Activated CD4-positive, alpha-beta T cell treated with anti-CD3 and anti-CD28 coated beads, Interleukin-10, Interleukin-2, amounts not matched to agents 100 ng/mL and 50 ng/mL, durations not matched to agents 16 hours and 8 hours (primary cell): ENCODE measurements at regions not wholly inside any gene's neighbourhood (a gene's known extent, or its start where the extent isn't known, plus 50 kb on each side); places are given as distances from the start of the nearest gene placed in this dataset.

Experiments
- DNase-seq: peaks from one replicate; pipeline ENCODE4 v3.0.0-alpha.2; 2020

GRCh38 chr4:138919094-138919936 lies 96.3 kb upstream of the NOCT start:
- peak; percentile 25 for DNase-seq

GRCh38 chr4:138918169-138918869 lies 97.3 kb upstream of the NOCT start:
- no peak for DNase-seq

- no peak for DNase-seq
Observed at GRCh38 chr4:138916763-138917162, 98.8 kb upstream of the NOCT start.

- DNase-seq, result no peak
Observed at GRCh38 chr4:138915756-138916155, 99.8 kb upstream of the NOCT start.

GRCh38 chr4:138912704-138913340 lies 102.8 kb upstream of the NOCT start:
- no peak for DNase-seq

- no peak for DNase-seq
Observed at GRCh38 chr4:138911909-138912703, 103.5 kb upstream of the NOCT start.

GRCh38 chr4:138910914-138911336 lies 104.7 kb upstream of the NOCT start:
- DNase-seq, result no peak

- DNase-seq, result no peak
Observed at GRCh38 chr4:138910195-138910913, 105.2 kb upstream of the NOCT start.

GRCh38 chr4:138909587-138909986 lies 106.0 kb upstream of the NOCT start:
- no peak for DNase-seq

GRCh38 chr4:138908134-138908533 lies 107.4 kb upstream of the NOCT start:
- DNase-seq, result no peak

- DNase-seq, result no peak
Observed at GRCh38 chr4:138907174-138907573, 108.4 kb upstream of the NOCT start.

- DNase-seq, result no peak
Observed at GRCh38 chr4:138904793-138905192, 110.8 kb upstream of the NOCT start.

- no peak for DNase-seq
Observed at GRCh38 chr4:138903185-138903584, 112.4 kb upstream of the NOCT start.

GRCh38 chr4:138902705-138903104 lies 112.9 kb upstream of the NOCT start:
- DNase-seq, result no peak

GRCh38 chr4:138901177-138901576 lies 114.4 kb upstream of the NOCT start:
- no peak for DNase-seq

GRCh38 chr4:138899999-138900398 lies 115.6 kb upstream of the NOCT start:
- no peak for DNase-seq

GRCh38 chr4:138898282-138898681 lies 117.3 kb upstream of the NOCT start:
- no peak for DNase-seq

- peak; percentile 64 for DNase-seq
Observed at GRCh38 chr4:138897811-138898226, 117.8 kb upstream of the NOCT start.

- no peak for DNase-seq
Observed at GRCh38 chr4:138894709-138895108, 120.9 kb upstream of the NOCT start.

- no peak for DNase-seq
Observed at GRCh38 chr4:138894011-138894410, 121.6 kb upstream of the NOCT start.

GRCh38 chr4:138892483-138893407 lies 122.8 kb upstream of the NOCT start:
- peak; percentile 68 for DNase-seq
